HepG2 (cell line): ENCODE measurements at regions not wholly inside any gene's neighbourhood (a gene's known extent, or its start where the extent isn't known, plus 50 kb on each side); places are given as distances from the start of the nearest gene placed in this dataset.

ENCODE experiments used
- KLF9 ChIP-seq: IDR thresholded peaks from 2 replicates; pipeline ENCODE4 v1.6.1; 2016; ENCODE audit warnings: low read depth
- MIER3 ChIP-seq: IDR thresholded peaks from 2 replicates; pipeline ENCODE4 v1.6.1; 2016; ENCODE audit warnings: missing compliant biosample characterization, borderline replicate concordance
- POLR2AphosphoS5 ChIP-seq: IDR thresholded peaks from 2 replicates; pipeline ENCODE4 v1.6.1; 2012; ENCODE audit warnings: low read depth, low read length
- SP1 ChIP-seq, 2 experiments: fragments of 450-650 bp in 1 of 2; sonication (generic) in 1 of 2; formaldehyde crosslinking in 1 of 2; IDR thresholded peaks; 2 replicates each; pipeline versions ENCODE4 v1.4.0 to v1.6.1; 2016 to 2020; ENCODE audit warnings: missing genetic modification reagents in 1 of 2
- TF ChIP-seq, protein P1 (sequence below), 2 experiments: sonication (generic) in 1 of 2; formaldehyde crosslinking in 1 of 2; IDR thresholded peaks; 2 replicates each; pipeline versions ENCODE4 v1.5.1 to v1.6.1; 2011 to 2020; ENCODE audit warnings: borderline replicate concordance in 1 of 2, low read depth in 1 of 2, low read length in 1 of 2, mild to moderate bottlenecking in 1 of 2, missing genetic modification reagents in 1 of 2, moderate library complexity in 1 of 2

- TF ChIP-seq SP1 (IDR thresholded peaks at IDR 0.05): no peak
- no peak for TF ChIP-seq SP1 (CRISPR knock-in tag; IDR thresholded peaks at IDR 0.05)
- TF ChIP-seq, protein P1, sequence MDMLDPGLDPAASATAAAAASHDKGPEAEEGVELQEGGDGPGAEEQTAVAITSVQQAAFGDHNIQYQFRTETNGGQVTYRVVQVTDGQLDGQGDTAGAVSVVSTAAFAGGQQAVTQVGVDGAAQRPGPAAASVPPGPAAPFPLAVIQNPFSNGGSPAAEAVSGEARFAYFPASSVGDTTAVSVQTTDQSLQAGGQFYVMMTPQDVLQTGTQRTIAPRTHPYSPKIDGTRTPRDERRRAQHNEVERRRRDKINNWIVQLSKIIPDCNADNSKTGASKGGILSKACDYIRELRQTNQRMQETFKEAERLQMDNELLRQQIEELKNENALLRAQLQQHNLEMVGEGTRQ (IDR thresholded peaks at IDR 0.05; ENCODE audit: low read depth, low read length): peak; percentile 65
- TF ChIP-seq, protein P1 (CRISPR knock-in tag; IDR thresholded peaks at IDR 0.05; ENCODE audit: borderline replicate concordance): no peak
- TF ChIP-seq POLR2AphosphoS5: no peak
- no peak for TF ChIP-seq MIER3
- TF ChIP-seq KLF9 (CRISPR knock-in tag): no peak
These were observed 714.3 kb upstream of the FOXG1 start for GRCh38 chr14:28052251-28052650.
